ENCODE measurements at regions not wholly inside any gene's neighbourhood (a gene's known extent, or its start where the extent isn't known, plus 50 kb on each side); places are given as distances from the start of the nearest gene placed in this dataset.

DNA sequence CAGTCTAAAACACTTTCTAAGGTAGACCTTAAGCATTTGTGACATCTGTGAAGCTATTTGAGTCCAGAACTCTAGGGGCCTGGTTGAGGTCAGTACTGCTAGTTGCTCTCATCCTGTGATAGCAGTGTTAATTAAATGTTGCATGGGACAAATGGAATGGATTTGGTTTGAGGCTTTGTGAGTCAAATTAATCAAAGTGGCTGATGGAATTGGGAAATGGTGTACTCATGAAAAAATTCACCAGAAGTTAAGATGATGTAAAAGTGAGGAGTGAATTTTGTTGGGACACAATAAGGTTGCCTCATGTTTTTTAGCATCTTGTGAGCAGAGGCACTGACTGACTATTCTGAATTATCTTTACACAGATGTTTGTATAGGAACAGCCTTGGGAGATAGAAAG is 99.2 kb upstream of the ARSJ start:
- no peak overlapping the region for H3K4me3 ChIP-seq (ENCODE audit: low read depth, low read length)
- H3K27me3 ChIP-seq (ENCODE audit: insufficient read depth, low read depth, severe bottlenecking), result no peaks in the 10 kb centered on the region
- H3K9me3 ChIP-seq (ENCODE audit: severe bottlenecking), result no peaks in the 10 kb centered on the region
- no peak overlapping the region for H3K27ac ChIP-seq
- H3K36me3 ChIP-seq, result no peaks in the 10 kb centered on the region
- no peak for DNase-seq
- TF ChIP-seq, protein P1, sequence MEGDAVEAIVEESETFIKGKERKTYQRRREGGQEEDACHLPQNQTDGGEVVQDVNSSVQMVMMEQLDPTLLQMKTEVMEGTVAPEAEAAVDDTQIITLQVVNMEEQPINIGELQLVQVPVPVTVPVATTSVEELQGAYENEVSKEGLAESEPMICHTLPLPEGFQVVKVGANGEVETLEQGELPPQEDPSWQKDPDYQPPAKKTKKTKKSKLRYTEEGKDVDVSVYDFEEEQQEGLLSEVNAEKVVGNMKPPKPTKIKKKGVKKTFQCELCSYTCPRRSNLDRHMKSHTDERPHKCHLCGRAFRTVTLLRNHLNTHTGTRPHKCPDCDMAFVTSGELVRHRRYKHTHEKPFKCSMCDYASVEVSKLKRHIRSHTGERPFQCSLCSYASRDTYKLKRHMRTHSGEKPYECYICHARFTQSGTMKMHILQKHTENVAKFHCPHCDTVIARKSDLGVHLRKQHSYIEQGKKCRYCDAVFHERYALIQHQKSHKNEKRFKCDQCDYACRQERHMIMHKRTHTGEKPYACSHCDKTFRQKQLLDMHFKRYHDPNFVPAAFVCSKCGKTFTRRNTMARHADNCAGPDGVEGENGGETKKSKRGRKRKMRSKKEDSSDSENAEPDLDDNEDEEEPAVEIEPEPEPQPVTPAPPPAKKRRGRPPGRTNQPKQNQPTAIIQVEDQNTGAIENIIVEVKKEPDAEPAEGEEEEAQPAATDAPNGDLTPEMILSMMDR (IDR thresholded peaks at IDR 0.05; ENCODE audit: low read depth, low read length), result no peak

DNA sequence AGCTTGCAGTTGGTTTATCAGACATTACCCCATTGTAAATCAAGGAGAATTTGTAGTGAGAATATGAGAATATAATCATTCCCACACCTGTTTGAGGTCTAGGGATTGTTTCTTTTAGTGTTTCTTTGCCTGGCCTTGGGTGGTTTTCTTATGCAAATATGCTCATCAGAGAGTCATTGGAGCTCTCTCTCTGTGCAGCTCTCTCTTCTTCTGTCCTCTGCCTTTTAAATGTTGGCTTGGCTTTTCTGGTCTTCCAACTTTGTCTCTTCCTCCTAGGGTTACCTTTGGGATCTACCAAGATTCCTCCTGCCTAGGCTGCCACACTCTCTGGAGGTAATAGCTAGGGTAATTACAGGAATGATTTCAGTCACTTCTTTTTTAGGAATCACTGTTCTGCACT is 102.3 kb upstream of the ARSJ start:
- Histone ChIP-seq H3K36me3 (no peaks in the 10 kb centered on the region), H3K27ac (no peak overlapping the region), H3K27me3 (ENCODE audit: insufficient read depth, low read depth, severe bottlenecking) (no peaks in the 10 kb centered on the region), H3K9me3 (ENCODE audit: severe bottlenecking) (no peaks in the 10 kb centered on the region), H3K4me3 (ENCODE audit: low read depth, low read length) (no peak overlapping the region)
- no peak for DNase-seq
- TF ChIP-seq, protein P1 (IDR thresholded peaks at IDR 0.05; ENCODE audit: low read depth, low read length), result no peak

DNA sequence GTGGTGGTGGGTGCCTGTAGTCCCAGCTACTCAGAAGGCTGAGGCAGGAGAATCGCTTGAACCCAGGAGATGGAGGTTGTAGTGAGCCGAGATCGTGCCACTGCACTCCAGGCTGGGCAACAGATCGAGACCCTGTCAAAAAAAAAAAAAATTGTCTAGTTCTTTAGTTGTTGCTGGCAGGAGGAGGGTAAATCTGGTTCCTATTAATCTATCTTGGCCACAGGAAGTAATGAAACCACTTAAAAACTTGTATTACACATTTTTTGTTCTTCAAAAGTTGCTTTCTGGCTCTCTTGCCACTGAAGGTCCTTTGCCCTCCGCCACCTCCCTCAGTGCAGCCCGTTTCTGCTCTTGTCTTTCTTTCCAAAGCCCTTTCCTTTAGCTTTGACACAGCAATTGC is 102.9 kb upstream of the ARSJ start:
- no peak overlapping the region for H3K27ac ChIP-seq
- no peaks in the 10 kb centered on the region for H3K36me3 ChIP-seq
- H3K9me3 ChIP-seq (ENCODE audit: severe bottlenecking), result no peaks in the 10 kb centered on the region
- no peak overlapping the region for H3K4me3 ChIP-seq (ENCODE audit: low read depth, low read length)
- H3K27me3 ChIP-seq (ENCODE audit: insufficient read depth, low read depth, severe bottlenecking), result no peaks in the 10 kb centered on the region
- TF ChIP-seq, protein P1 (IDR thresholded peaks at IDR 0.05; ENCODE audit: low read depth, low read length), result no peak
- no peak for DNase-seq

DNA sequence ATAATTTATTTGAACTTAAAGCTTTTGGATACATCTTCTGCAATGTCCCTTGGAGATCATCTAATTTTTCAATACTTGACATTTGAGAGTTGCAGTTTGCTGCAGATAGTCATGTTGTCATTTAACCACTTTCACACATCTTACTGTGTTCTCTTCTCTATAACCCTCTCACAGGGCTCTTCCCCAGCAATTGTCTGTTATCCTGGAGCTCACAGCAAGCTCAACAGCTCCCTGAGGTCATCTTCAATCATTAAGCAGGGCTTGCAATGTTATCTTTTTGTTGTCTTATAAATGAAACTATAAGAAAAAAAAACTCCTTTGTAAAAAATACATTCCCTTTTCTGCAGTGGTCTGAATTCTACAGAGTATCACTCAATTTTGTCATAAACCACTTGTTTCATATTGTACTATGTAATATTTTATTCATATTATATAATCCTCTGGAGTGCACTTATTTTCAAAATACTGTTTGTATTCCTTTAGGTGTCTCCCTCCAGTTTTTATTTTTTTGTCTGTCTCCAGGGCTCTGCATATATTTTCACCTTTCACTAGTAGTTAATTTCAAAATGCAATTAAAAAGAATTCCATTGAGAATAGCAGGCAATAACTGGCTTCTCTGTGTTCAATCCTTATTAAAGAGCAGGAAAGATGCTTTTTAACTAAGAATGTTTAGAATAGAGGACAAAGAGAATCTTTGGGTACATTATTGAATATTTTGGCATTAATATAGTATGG is 106.3 kb upstream of the ARSJ start:
- no peak for DNase-seq
- Histone ChIP-seq H3K9me3 (ENCODE audit: severe bottlenecking) (no peaks in the 10 kb centered on the region), H3K36me3 (no peaks in the 10 kb centered on the region), H3K4me3 (ENCODE audit: low read depth, low read length) (no peak overlapping the region), H3K27me3 (ENCODE audit: insufficient read depth, low read depth, severe bottlenecking) (no peaks in the 10 kb centered on the region), H3K27ac (no peak overlapping the region)
- TF ChIP-seq, protein P1 (IDR thresholded peaks at IDR 0.05; ENCODE audit: low read depth, low read length), result no peak

DNA sequence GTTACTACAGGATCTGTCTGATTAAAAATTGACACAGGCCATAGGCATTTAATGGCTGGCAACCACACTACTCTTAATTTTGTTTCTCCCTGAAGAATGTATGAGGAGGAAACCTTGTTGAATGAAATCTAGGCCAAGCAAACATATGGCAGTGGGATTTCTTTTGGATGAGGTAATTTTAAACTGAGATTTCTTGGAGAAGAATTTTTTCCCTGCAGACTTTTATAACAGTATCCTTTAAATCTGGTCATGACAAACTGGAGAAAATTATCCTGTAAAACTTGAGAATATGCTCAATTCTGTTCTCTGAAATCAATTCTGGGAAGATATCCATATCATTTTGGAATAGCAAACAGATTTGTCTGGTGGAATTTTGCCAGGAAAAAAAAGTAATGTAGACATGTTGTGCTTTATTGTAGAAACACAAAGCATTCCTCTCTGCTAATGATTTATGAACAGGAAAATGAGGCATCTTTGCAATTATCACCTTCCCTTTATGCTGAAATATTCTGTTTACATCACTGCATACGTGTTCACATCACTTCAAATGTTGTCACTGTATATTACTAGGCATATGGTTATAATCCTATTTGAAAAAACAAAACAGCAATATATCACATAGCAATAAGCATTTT is 108.3 kb upstream of the ARSJ start:
- H3K9me3 ChIP-seq (ENCODE audit: severe bottlenecking), result no peaks in the 10 kb centered on the region
- no peak for DNase-seq
- no peak overlapping the region for H3K27ac ChIP-seq
- TF ChIP-seq, protein P1 (IDR thresholded peaks at IDR 0.05; ENCODE audit: low read depth, low read length), result no peak
- H3K36me3 ChIP-seq, result no peaks in the 10 kb centered on the region
- no peak overlapping the region for H3K4me3 ChIP-seq (ENCODE audit: low read depth, low read length)
- H3K27me3 ChIP-seq (ENCODE audit: insufficient read depth, low read depth, severe bottlenecking), result no peaks in the 10 kb centered on the region

Measured in WERI-Rb-1 (cell line).